PC-3 (cell line): ENCODE measurements at regions not wholly inside any gene's neighbourhood (a gene's known extent, or its start where the extent isn't known, plus 50 kb on each side); places are given as distances from the start of the nearest gene placed in this dataset.

Experiments
- ATAC-seq: fragments of 200-7000 bp; cut with Tn5 transposase; 2 replicates; pipeline ENCODE4 v1.9.1; 2020; ENCODE audit warnings: mild to moderate bottlenecking, moderate library complexity
- BruUV-seq: library from RNA; stranded (reverse); fragments of 400-500 nt; replicated peaks from 2 replicates; lab custom pipeline; 2021; lab: Mats Ljungman, UMichigan
- CTCF ChIA-PET: fragments of 300-600 bp; sonication (Branson Sonifier 250); formaldehyde crosslinking; loops from one replicate; lab custom pipeline; 2022; ENCODE audit warnings: antibody characterized with exemption; lab: Charles Lee
- POLR2A ChIA-PET: fragments of 300-600 bp; sonication (Branson Sonifier 250); formaldehyde crosslinking; loops from one replicate; lab custom pipeline; 2022; ENCODE audit warnings: antibody characterized with exemption; ENCODE audit not compliant: unreplicated experiment; lab: Charles Lee
- DNase-seq: peaks from one replicate; pipeline ENCODE4 v3.0.0-alpha.2; 2015
- H2AFZ ChIP-seq: fragments of 300-600 bp; sonication (generic); 2 replicates; pipeline ENCODE4 v1.6.0; 2016; ENCODE audit warnings: antibody characterized with exemption, low read length
- H3F3A ChIP-seq: fragments of 300-600 bp; sonication (generic); one replicate; pipeline ENCODE4 v1.6.0; 2017; ENCODE audit warnings: antibody characterized with exemption, low read length, control low read depth, mild to moderate bottlenecking; ENCODE audit not compliant: unreplicated experiment
- H3K27ac ChIP-seq: fragments of 300-600 bp; sonication (generic); 2 replicates; pipeline ENCODE4 v1.5.1; 2016; ENCODE audit warnings: mild to moderate bottlenecking, low read length
- H3K27me3 ChIP-seq: fragments of 300-600 bp; sonication (generic); 2 replicates; pipeline ENCODE4 v1.6.1; 2016; ENCODE audit warnings: low read length, mixed read lengths
- H3K36me3 ChIP-seq: fragments of 300-600 bp; sonication (generic); 2 replicates; pipeline ENCODE4 v1.6.1; 2016; ENCODE audit warnings: low read depth, mixed run types, low read length, mixed read lengths
- H3K4me1 ChIP-seq: fragments of 300-600 bp; sonication (generic); 2 replicates; pipeline ENCODE4 v1.5.1; 2016; ENCODE audit warnings: low read length; ENCODE audit not compliant: insufficient read depth
- H3K4me2 ChIP-seq: fragments of 300-600 bp; sonication (generic); 2 replicates; pipeline ENCODE4 v1.6.0; 2016; ENCODE audit warnings: low read length
- H3K4me3 ChIP-seq: fragments of 300-600 bp; sonication (generic); 2 replicates; pipeline ENCODE4 v1.5.1; 2016; ENCODE audit warnings: mild to moderate bottlenecking, low read length, mixed read lengths
- H3K79me2 ChIP-seq: fragments of 300-600 bp; sonication (generic); 2 replicates; pipeline ENCODE4 v1.6.1; 2017; ENCODE audit warnings: low read length, mixed read lengths
- H3K9ac ChIP-seq: fragments of 300-600 bp; sonication (generic); 2 replicates; pipeline ENCODE4 v1.6.0; 2016; ENCODE audit warnings: mild to moderate bottlenecking, low read length
- H3K9me2 ChIP-seq: fragments of 300-600 bp; sonication (generic); replicated peaks from 2 replicates; pipeline ENCODE4 v1.6.1; 2016; ENCODE audit warnings: mixed run types, low read length, mixed read lengths
- H3K9me3 ChIP-seq: fragments of 300-600 bp; sonication (generic); 2 replicates; pipeline ENCODE4 v1.6.1; 2016; ENCODE audit warnings: low read length, mixed read lengths
- H4K20me1 ChIP-seq: fragments of 300-600 bp; sonication (generic); 2 replicates; pipeline ENCODE4 v1.6.1; 2016; ENCODE audit warnings: low read length, mixed read lengths
- CTCF ChIP-seq: fragments of 300-600 bp; sonication (generic); conservative IDR thresholded peaks from 2 replicates; pipeline ENCODE4 v1.5.1; 2017; ENCODE audit warnings: antibody characterized with exemption, low read depth, mild to moderate bottlenecking, low read length
- EZH2 ChIP-seq: fragments of 300-600 bp; sonication (generic); IDR thresholded peaks from one replicate; pipeline ENCODE4 v1.6.1; 2017; ENCODE audit warnings: antibody characterized with exemption, mild to moderate bottlenecking, low read length; ENCODE audit not compliant: unreplicated experiment
- EZH2phosphoT487 ChIP-seq: fragments of 300-600 bp; sonication (generic); IDR thresholded peaks from 2 replicates; pipeline ENCODE4 v1.6.1; 2018; ENCODE audit warnings: mild to moderate bottlenecking, antibody characterized with exemption, low read length, borderline replicate concordance
- intact Hi-C: fragments of 100-400 bp; cut with micrococcal nuclease; formaldehyde crosslinking; loops from 2 replicates; pipeline ENCODE4 v1.9.0; 2023

- H3K36me3 ChIP-seq = no peaks in the 10 kb centered on the region
- DNase-seq (peak; percentile 99), ATAC-seq (peak; percentile 85)
- H2AFZ ChIP-seq = no peak overlapping the region
- no peak for TF ChIP-seq EZH2phosphoT487
- no peak for TF ChIP-seq EZH2
- no peak for TF ChIP-seq CTCF
- no peaks in the 10 kb centered on the region for H3K9me3 ChIP-seq
- peak overlapping the region; percentile 98 for H3K27ac ChIP-seq
- intact Hi-C loops = loop anchor here (1.0 kb wide), 2 partner anchors 34 to 41 kb away; no protein-coding TSS in a partner anchor
- no peaks in the 10 kb centered on the region for H3K9me2 ChIP-seq
- ChIA-PET POLR2A (interaction anchor here (1.1 kb wide), 2 partner anchors 41 to 78 kb away, joined by 3 to 6 read pairs; no protein-coding TSS in a partner anchor), CTCF (interaction anchor here (0.5 to 1.4 kb wide), 4 partner anchors 19 to 65 kb away, joined by 3 to 5 read pairs (median 3); no protein-coding TSS in a partner anchor)
- H3K4me1 ChIP-seq = peaks cover 48% of the 10 kb centered on the region
- H4K20me1 ChIP-seq = no peaks in the 10 kb centered on the region
- no peaks in the 10 kb centered on the region for H3K27me3 ChIP-seq
- H3K79me2 ChIP-seq = peaks cover 31% of the 10 kb centered on the region
- H3F3A ChIP-seq = peaks cover 23% of the 10 kb centered on the region
- peak overlapping the region; percentile 89 for H3K9ac ChIP-seq
- H3K4me3 ChIP-seq = no peak overlapping the region; the same call in 1 of the 2 replicates
- BruUV-seq = no TSS peak
- peak overlapping the region; percentile 59 for H3K4me2 ChIP-seq
Observed at GRCh38 chr1:93779540-93780165, 98.0 kb upstream of the BCAR3 start.

- ChIA-PET POLR2A (no interaction called here), CTCF (no interaction called here)
- peak overlapping the region; percentile 50 for H3K4me2 ChIP-seq
- H3K4me1 ChIP-seq = peaks cover 52% of the 10 kb centered on the region
- H3K27me3 ChIP-seq = no peaks in the 10 kb centered on the region
- no peaks in the 10 kb centered on the region for H3K9me3 ChIP-seq
- no peak for TF ChIP-seq EZH2
- no peak for TF ChIP-seq EZH2phosphoT487
- TF ChIP-seq CTCF = no peak
- H3K4me3 ChIP-seq = no peak overlapping the region
- H3K9ac ChIP-seq = peak overlapping the region; percentile 89
- H3K27ac ChIP-seq = peak overlapping the region; percentile 98
- peaks cover 23% of the 10 kb centered on the region for H3F3A ChIP-seq
- ATAC-seq (no peak), DNase-seq (no peak)
- no peaks in the 10 kb centered on the region for H3K9me2 ChIP-seq
- no peaks in the 10 kb centered on the region for H4K20me1 ChIP-seq
- H3K79me2 ChIP-seq = peaks cover 43% of the 10 kb centered on the region
- no TSS peak for BruUV-seq
- no peak overlapping the region for H2AFZ ChIP-seq
- no peaks in the 10 kb centered on the region for H3K36me3 ChIP-seq
- intact Hi-C loops = no loop called here
Observed at GRCh38 chr1:93778457-93778856, 96.8 kb upstream of the BCAR3 start.

GRCh38 chr1:93777255-93777654 lies 95.6 kb upstream of the BCAR3 start:
- no peak for DNase-seq
- no peaks in the 10 kb centered on the region for H3K9me3 ChIP-seq
- H3K4me2 ChIP-seq = no peak overlapping the region
- intact Hi-C loops = no loop called here
- H3F3A ChIP-seq = peaks cover 23% of the 10 kb centered on the region
- H4K20me1 ChIP-seq = no peaks in the 10 kb centered on the region
- H3K27ac ChIP-seq = peak overlapping the region; percentile 98
- no peak overlapping the region for H3K4me3 ChIP-seq
- ChIA-PET CTCF (no interaction called here), POLR2A (no interaction called here)
- peaks cover 52% of the 10 kb centered on the region for H3K4me1 ChIP-seq
- H3K9me2 ChIP-seq = no peaks in the 10 kb centered on the region
- BruUV-seq = no TSS peak
- no peaks in the 10 kb centered on the region for H3K36me3 ChIP-seq
- H2AFZ ChIP-seq = no peak overlapping the region
- ATAC-seq = no peak
- TF ChIP-seq EZH2 (no peak), EZH2phosphoT487 (no peak), CTCF (no peak)
- H3K9ac ChIP-seq = no peak overlapping the region; the same call in 1 of the 2 replicates
- no peaks in the 10 kb centered on the region for H3K27me3 ChIP-seq
- H3K79me2 ChIP-seq = peaks cover 54% of the 10 kb centered on the region
